WTC11 (cell line): ENCODE measurements at regions not wholly inside any gene's neighbourhood (a gene's known extent, or its start where the extent isn't known, plus 50 kb on each side); places are given as distances from the start of the nearest gene placed in this dataset.

Source experiments
- ATF6 ChIP-seq: sonication (generic); formaldehyde crosslinking; IDR thresholded peaks from 2 replicates; pipeline ENCODE4 v1.8.1; 2023; ENCODE audit warnings: mild to moderate bottlenecking, missing genetic modification reagents
- CTCF ChIP-seq: fragments of 200-600 bp; IDR thresholded peaks from 2 replicates; pipeline ENCODE4 v1.8.0; 2022; ENCODE audit warnings: antibody characterized with exemption
- FOXP1 ChIP-seq: sonication (generic); formaldehyde crosslinking; IDR thresholded peaks from 2 replicates; pipeline ENCODE4 v1.8.0; 2022; ENCODE audit warnings: missing genetic modification reagents, mild to moderate bottlenecking, moderate library complexity, borderline replicate concordance
- MAX ChIP-seq: sonication (generic); formaldehyde crosslinking; IDR thresholded peaks from 2 replicates; pipeline ENCODE4 v1.8.0; 2022; ENCODE audit warnings: mild to moderate bottlenecking, missing genetic modification reagents
- NFYB ChIP-seq: sonication (generic); formaldehyde crosslinking; conservative IDR thresholded peaks from 2 replicates; pipeline ENCODE4 v1.8.0; 2022; ENCODE audit warnings: low read depth, missing genetic modification reagents
- NR3C1 ChIP-seq: sonication (generic); formaldehyde crosslinking; conservative IDR thresholded peaks from 2 replicates; pipeline ENCODE4 v1.8.1; 2023; ENCODE audit warnings: low read depth, mild to moderate bottlenecking, missing genetic modification reagents
- SOX15 ChIP-seq: fragments of 250-450 bp; sonication (Bioruptor Pico); IDR thresholded peaks from 2 replicates; pipeline ENCODE4 v1.9.0; 2021; ENCODE audit warnings: mild to moderate bottlenecking
- TEAD4 ChIP-seq: sonication (generic); formaldehyde crosslinking; IDR thresholded peaks from 2 replicates; pipeline ENCODE4 v1.8.0; 2022; ENCODE audit warnings: mild to moderate bottlenecking, missing genetic modification reagents
- ZNF232 ChIP-seq: sonication (generic); formaldehyde crosslinking; IDR thresholded peaks from 2 replicates; pipeline ENCODE4 v1.8.0; 2022; ENCODE audit warnings: mild to moderate bottlenecking, missing genetic modification reagents
- ZNF396 ChIP-seq: fragments of 250-450 bp; sonication (Bioruptor Pico); IDR thresholded peaks from 2 replicates; pipeline ENCODE4 v1.8.0; 2021; ENCODE audit warnings: mild to moderate bottlenecking, moderate library complexity, borderline replicate concordance

GRCh38 chr9:73853549-73853948 lies 643.6 kb upstream of the RORB start:
- TF ChIP-seq ATF6 (CRISPR knock-in tag) (no peak), NFYB (CRISPR knock-in tag) (no peak), MAX (CRISPR knock-in tag) (no peak), ZNF232 (CRISPR knock-in tag) (no peak), CTCF (no peak), NR3C1 (CRISPR knock-in tag) (no peak), ZNF396 (CRISPR knock-in tag) (no peak), TEAD4 (CRISPR knock-in tag) (no peak), FOXP1 (CRISPR knock-in tag) (no peak), SOX15 (CRISPR knock-in tag) (no peak)
